ENCODE measurements at regions not wholly inside any gene's neighbourhood (a gene's known extent, or its start where the extent isn't known, plus 50 kb on each side); places are given as distances from the start of the nearest gene placed in this dataset.

GRCh38 chr20:54922636-54923035, 447.2 kb downstream of the DOK5 start:
- no peak for TF ChIP-seq CTCF (IDR thresholded peaks at IDR 0.05)
- no peak for TF ChIP-seq POLR2AphosphoS5 (IDR thresholded peaks at IDR 0.05; ENCODE audit: insufficient read depth in 1 of 2, low read depth in 1 of 2)

Data from vagina (tissue), 2 donors.